T-helper 1 cell (primary cell): ENCODE measurements at regions not wholly inside any gene's neighbourhood (a gene's known extent, or its start where the extent isn't known, plus 50 kb on each side); places are given as distances from the start of the nearest gene placed in this dataset.

ENCODE experiments used
- DNase-seq, 5 donors: peaks; one replicate each; pipeline ENCODE4 v3.0.0-alpha.2; 2012 to 2020

DNA sequence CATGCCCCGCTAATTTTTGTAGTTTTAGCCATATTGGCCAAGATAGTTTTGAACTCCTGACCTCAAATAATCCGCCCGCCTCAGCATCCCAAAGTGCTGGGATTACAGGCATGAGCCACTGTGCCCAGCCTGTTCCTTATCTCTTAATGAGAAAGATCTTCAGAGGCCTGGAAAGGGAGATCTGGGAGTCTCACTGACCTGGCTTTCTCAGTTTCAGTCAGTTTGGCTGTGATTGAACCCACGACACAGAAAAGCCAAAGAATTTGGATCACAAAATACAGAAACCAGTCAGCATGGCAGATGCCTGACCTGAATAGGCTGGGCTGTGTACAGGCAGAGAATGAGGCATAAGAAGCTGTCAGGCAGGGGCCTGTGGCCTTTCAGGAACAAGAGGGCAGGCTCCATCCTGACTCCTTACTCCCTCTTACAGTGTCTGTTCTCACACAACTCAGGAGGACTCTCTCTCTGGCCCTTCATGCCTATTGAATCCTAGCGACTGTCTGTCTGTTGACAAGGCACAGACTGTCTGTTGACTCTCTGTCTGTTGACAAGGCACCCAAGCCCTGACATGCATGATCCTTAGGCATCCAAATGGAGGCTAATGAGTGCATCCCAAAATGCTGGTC is 366.5 kb upstream of the CCDC196 start:
- DNase-seq: no peak

DNA sequence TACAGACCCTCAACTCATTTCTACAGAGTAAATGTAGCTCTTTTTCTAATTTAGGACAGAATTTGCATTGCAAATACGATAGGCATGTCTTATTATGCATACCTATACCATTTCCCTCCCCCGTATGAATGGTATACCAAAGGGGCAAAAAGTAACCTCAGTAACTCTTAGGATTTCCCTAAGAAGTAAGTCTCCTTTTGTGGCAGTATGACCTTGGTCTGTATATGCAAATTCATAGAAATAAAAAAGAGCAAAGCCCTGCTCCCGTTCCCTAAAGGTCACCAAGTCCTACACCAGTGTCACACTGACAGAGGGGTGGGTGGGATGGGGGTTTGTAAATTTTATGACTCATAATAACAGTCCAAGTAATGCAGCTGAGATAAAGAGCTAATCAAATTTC is 365.8 kb upstream of the CCDC196 start:
- no peak for DNase-seq

GRCh38 chr14:66121859-66122258 is 364.3 kb upstream of the CCDC196 start:
- no peak for DNase-seq

DNA sequence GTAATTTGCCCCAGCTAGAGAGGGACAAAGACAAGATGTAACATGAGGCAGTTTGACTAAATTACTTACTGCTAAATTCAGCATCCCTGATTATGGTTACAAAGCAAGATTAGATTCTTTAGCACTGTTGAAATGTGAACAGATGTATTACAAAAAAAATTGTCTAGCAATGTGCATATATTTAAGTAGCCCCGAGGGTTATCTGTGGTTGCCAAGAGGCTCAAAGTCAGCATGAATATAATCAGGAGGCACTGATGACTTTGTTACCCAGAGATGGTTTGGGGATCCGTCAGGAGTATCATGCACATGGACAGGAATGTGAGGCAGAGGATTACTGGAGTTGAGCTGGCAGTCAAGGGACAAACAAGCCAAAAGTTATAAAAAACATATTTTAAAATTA is 356.9 kb upstream of the CCDC196 start:
- no peak for DNase-seq

DNA sequence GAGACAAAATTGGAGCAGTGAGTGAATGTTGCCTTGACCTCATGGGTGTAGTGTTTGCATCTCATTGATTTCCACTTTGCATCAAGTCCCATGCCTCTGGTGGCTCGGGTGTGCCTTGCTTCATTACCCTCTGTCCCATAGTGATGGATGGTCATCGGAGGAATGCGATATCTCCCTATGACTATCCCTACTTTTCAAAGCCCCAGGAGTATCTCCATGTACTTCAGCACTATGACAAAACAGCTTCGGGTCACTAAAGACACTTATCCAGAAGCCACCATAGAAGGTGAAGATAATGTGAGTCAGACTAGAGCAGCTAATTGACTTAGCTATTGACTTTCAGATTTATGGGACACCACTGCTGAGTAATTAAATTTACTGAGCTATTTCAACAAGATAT is 355.1 kb upstream of the CCDC196 start:
- no peak for DNase-seq

- DNase-seq: no peak
Measured at GRCh38 chr14:66133666-66134065, 352.5 kb upstream of the CCDC196 start.

- no peak for DNase-seq
Measured at GRCh38 chr14:66135831-66136230, 350.3 kb upstream of the CCDC196 start.

GRCh38 chr14:66137081-66137480 is 349.1 kb upstream of the CCDC196 start:
- DNase-seq: no peak

DNA sequence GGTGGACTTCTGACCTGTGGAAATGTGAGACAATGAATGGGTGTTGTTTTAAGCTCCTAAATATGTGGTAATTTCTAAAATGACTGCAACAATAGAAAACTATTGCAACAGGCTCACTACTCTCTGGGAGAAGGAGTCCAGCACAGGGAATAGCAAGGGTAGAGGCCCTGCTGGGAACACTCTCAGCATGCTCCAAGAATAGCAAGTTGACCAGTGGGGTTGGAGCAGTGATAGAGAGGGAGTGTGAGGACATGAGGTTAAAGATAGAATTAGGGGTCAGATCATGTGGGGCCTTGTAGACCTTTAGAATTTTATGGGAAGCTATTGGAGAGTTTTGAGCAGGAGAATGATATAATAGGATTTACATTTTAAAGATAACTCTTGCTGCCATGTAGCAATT is 346.7 kb upstream of the CCDC196 start:
- no peak for DNase-seq

GRCh38 chr14:66140213-66140918 is 345.8 kb upstream of the CCDC196 start:
- no peak for DNase-seq

GRCh38 chr14:66140963-66141362 is 345.2 kb upstream of the CCDC196 start:
- no peak for DNase-seq

GRCh38 chr14:66141733-66142132 is 344.4 kb upstream of the CCDC196 start:
- no peak for DNase-seq

DNA sequence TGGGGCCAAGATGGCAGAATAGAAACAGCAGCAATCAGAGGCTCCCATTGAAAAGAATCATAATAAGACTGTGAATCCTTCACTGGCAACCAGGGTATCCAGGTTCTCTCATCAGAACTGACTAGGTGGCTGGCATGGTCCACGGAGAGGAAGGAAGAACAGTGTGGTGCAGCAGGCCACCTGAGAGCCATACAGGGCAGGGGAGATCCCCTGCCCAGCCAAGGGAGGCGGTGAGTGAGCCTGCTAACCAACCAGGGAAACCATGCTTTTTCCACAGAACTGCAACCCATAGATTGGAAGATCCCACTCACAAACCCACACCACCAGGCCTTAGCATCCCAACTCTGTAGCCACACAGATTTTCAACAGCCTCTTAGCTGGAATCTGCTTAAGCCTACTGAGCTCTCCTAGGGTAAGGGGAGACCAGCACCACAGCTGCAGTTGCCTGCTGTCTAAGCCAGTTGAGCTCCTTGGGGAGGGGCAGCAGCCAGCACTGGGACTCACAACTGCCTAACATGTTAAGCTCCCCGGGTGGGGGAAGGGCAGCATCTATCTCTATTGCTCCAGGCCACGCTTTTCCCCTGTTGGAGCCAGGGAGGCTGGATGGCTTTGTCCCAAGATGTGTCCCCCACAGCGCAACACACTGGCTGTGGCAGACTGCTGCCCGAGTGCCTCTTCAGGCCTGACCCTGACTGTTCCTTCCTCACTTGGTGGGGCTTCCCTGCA is 342.6 kb upstream of the CCDC196 start:
- DNase-seq: no peak

- no peak for DNase-seq
Measured at GRCh38 chr14:66152302-66152701, 333.9 kb upstream of the CCDC196 start.

DNA sequence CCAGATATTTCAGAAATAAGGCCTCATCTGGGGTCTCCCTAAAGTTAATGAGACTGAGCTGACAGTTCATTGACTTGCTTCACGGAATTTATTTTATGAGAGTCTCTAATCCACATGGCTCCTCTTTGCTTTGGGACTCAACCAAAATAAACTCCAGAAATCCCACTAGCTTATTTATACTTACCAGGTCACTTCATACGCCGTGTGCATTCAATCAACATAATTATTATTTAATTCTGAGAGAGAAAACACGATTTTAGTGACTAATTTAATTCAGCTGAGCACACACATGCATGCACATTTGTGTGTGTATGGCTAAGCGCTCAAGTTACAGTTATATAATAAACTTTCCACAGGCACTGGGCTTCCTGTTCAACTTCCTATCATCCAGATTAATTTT is 333.4 kb upstream of the CCDC196 start:
- DNase-seq: no peak

DNA sequence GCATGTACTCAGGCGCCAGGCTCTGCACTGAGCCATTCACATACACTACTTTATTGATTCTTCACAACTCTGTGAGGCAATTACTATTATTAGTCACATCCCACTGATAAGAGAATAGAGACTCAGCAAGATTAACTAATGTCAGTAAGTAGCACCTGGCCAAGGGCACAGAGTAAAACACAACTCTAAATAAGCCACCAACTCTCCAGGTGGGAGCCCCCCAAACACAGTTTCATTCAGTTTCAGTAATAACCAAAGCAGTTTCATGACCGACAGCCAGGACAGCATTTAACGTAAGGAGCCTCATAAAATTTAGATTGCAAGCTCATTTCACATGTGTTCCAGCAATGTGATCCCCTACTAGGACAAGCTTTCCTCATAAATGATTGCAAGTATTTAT is 323.1 kb upstream of the CCDC196 start:
- no peak for DNase-seq

GRCh38 chr14:66165337-66165736 is 320.8 kb upstream of the CCDC196 start:
- no peak for DNase-seq

GRCh38 chr14:66174453-66174891 is 311.7 kb upstream of the CCDC196 start:
- no peak for DNase-seq

GRCh38 chr14:66177935-66178334 is 308.2 kb upstream of the CCDC196 start:
- no peak for DNase-seq

DNA sequence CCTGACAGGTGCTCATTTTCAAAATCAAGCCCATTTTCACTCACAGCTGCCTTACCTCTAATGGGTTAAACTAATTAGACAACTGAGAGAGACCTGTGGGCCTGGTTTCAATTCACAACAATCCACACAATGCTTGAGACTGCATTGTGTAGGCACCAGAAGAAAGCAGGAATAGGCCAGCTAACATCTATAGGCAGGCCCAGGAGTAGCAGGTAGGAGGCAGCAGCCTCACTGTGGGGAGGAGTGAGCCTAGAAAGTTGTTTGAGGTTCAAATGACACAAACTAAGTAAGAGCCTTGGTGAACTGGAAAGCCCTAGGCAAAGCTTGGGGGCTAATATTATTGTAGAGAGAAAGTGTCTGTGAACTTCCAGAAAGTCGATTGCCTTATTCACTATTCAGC is 289.5 kb upstream of the CCDC196 start:
- DNase-seq: no peak

GRCh38 chr14:66197276-66197675 is 288.9 kb upstream of the CCDC196 start:
- no peak for DNase-seq

DNA sequence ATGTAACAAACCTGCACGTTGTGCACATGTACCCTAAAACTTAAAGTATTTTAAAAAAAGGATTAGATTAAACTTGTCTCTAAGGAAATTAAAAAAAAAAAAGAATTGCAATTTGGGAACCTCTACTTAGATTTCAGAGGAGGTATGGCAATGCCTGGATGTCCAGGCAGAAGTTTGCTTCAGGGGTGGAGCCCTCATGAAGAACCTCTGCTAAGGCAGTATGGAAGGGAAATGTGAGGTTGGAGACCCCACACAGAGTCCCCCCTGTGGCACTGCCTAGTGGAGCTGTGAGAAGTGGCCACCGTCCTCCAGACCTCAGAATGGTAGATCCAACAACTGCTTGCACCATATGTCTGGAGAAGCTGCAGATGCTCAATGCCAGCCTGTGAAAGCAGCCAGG is 279.6 kb upstream of the CCDC196 start:
- DNase-seq: no peak

DNA sequence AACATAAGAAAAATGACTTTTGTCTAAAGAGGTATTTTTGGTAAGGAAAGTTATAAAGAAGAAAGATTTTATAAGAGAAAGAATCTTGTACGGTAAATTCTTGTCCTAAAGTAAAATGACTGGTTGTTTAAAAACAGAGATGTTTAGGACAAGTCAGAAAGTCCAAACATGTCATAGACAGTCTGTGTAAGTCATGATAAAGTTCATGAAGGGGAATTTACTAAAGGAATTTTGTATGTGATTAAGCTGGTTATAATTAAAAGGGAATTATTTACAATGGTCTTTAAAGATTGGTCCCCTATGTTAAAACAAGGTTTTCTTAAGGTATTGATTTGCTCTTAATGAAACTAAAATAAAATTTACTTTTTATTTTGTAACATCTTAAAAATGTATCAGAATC is 269.4 kb upstream of the CCDC196 start:
- no peak for DNase-seq

DNA sequence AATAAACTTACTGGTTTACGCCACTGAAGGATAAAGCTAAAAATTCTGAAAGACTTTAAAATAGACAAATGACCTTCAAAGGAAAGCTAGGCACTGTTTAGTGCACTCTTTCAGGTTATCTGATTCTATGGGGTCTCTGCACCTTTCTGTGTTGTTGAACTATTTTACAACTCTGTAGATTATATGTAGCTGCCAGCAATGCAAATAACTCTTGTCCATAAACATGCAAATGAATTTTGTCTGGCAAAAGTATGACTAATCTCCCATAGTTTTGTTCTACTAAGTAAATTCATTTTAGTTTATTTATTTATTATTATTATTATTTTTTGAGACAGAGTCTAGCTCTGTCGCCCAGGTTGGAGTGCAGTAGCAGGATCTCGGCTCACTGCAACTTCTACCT is 266.3 kb upstream of the CCDC196 start:
- DNase-seq: no peak
